GM18507 (cell line): ENCODE measurements at regions not wholly inside any gene's neighbourhood (a gene's known extent, or its start where the extent isn't known, plus 50 kb on each side); places are given as distances from the start of the nearest gene placed in this dataset.

ENCODE experiments used
- DNase-seq: peaks from one replicate; pipeline ENCODE4 v3.0.0; 2011; ENCODE audit warnings: low read depth; ENCODE audit not compliant: insufficient read length; ENCODE audit errors: extremely low spot score
- FAIRE-seq: peaks from 2 replicates; lab custom pipeline; 2011; peaks lifted over from hg19 to GRCh38; lab: Jason Lieb, UNC

DNA sequence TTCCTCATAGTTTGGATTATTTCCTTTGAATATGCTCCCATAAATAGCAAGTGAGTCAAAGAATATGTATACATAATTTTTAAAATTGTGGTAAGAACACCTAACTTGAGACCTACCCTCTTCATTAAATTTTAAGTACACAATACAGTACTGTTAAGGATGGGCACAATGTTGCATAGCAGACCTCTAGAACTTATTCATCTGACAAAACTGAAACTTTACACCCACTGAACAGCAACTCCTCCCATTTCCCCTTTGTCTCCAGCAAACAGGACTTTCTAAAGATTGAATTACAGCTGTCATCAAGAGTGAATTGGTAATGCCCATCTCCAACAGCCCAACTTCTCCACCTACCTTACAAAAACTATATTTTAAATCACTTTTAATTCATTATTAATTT, 388.9 kb downstream of the HTR1A start:
- DNase-seq (no peak), FAIRE-seq (no peak)

DNA sequence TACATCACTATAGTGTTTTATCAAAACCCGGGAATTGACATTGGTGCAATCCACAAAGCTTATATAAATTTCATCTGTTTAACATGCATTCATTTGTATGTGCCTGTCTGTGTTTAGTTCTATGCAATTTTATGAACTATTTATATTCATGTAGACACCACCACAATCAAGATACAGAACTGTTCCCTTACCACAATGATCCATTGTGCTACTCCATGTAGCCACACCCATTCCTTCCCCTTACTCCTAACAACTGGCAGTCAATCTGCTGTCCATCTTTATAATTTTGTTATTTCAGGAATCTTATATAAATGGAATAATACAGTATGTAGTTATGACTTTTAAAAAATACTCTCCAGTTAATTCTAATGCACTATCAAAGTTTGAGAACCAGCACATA, 389.5 kb downstream of the HTR1A start:
- DNase-seq (no peak), FAIRE-seq (no peak)

DNA sequence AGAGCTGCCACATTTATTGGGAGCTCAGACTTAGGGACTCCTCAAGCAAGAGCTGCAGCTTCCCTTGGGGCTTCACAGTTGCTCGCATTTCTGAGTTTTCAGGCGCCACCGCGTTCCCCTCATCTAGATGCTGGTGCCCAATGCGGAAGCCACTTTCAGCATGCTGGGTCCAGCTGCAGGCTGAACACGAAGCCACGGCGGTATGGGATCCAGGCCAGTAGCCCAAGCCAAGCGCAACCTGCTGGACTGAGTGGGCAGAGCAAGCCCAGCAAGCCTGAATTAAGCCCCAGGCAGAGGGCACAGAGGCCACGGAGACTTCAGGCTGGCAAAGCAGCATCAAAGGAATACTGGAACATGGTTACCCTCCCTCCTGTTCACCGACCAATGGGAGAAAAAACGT, 391.5 kb downstream of the HTR1A start:
- FAIRE-seq: no peak
- no peak for DNase-seq

GRCh38 chr5:63564789-63565188, 397.5 kb downstream of the HTR1A start:
- FAIRE-seq: no peak
- DNase-seq: no peak

- DNase-seq: no peak
- no peak for FAIRE-seq
Observed at GRCh38 chr5:63563008-63563917, 399.0 kb downstream of the HTR1A start.

- FAIRE-seq: no peak
- DNase-seq: no peak
Observed at GRCh38 chr5:63555874-63556273, 406.4 kb downstream of the HTR1A start.

GRCh38 chr5:63554191-63554590, 408.1 kb downstream of the HTR1A start:
- DNase-seq (no peak), FAIRE-seq (no peak)

DNA sequence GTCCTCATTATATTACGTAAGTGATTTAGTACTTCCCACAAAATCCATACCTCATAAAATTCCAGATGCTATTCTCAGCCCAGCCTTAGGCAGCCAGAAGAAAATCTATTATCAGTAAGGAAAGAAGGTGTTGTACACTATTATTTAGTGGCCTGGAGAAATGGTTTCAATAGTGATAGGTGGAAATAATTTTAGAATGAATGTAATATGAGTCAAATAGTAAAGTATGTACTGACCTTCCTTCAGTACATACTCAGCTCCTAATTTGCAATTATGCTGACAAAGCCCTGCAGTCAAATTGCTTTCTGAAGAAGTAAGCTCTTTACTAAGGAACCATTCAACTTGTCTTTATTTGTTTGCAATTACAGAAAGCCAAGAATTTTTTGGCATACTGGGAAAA, 409.2 kb downstream of the HTR1A start:
- DNase-seq: no peak
- FAIRE-seq: no peak

DNA sequence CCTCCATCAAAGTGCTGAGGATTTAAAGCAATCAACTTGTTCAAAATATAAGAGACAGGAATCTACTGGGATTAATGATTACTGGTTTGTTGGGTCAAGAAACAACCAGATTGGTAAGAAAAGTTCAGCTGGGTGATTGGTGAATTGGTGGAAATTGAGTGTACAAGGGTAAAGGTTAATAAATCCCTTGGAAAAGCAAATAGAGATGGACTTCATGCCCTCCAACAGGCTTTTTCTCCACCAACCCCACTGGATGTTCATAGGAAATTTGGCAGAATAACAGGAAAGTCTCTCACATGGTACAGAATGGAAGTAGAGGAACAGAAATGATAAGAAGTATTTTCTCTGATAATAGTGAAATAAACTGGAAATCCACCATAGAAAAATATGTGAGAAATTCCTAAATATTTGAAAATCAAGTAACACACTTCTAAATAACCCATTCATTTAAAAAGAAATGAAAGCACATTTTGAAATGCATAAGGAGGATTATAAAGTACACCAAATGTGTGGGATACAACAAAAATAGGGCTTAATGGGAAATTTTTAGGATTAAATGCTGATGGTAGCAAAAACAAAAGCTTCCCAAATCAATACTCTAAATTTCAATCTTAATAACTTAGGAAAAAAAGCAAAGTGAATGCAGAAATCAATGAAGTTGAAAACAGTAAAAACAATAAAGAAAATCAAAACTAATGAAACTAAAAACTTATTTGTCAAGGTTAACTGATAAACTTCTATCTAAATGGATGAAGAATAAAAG, 426.2 kb downstream of the HTR1A start:
- DNase-seq: no peak
- no peak for FAIRE-seq

GRCh38 chr5:63524281-63524680, 438.0 kb downstream of the HTR1A start:
- DNase-seq (no peak), FAIRE-seq (no peak)

DNA sequence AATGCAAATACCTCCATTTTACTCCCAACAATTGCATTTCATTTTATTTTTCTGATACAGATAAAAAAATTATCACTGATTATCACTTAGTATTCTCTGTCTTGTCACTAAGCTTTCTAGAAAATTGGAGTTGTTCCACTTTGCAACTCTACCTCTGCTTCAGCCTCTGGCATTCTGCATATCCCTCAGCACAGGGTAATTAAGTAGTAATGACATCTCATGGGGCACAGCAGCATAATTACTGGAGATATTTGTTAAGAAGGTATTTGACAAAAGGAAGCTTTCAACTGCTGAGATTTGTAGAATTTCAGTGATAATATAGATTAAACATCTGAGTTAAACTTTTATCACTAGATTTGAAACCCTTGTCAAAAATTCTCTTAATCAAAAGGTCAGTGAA, 446.2 kb downstream of the HTR1A start:
- FAIRE-seq (no peak), DNase-seq (no peak)

GRCh38 chr5:63500242-63500641, 462.0 kb downstream of the HTR1A start:
- FAIRE-seq: no peak
- no peak for DNase-seq

DNA sequence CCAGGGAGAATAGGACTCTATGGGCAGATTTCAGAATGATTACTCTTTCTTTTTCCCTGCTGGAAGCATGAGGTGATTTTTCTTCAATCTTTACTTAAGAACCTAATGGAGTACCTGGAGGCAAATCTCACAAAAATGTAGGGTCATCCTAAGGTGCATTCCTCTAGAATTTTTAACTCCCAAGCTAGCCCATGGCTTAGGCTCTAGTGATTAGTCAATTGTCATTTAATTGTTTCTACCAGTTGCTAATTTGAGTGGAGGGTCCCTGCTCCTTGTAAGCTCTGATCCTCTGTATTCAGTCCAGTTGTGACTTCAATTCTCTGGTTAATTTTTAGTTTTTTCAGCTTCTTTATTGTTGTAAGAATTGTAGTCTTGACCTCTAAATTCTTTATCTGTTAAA, 467.0 kb downstream of the HTR1A start:
- DNase-seq: no peak
- no peak for FAIRE-seq

DNA sequence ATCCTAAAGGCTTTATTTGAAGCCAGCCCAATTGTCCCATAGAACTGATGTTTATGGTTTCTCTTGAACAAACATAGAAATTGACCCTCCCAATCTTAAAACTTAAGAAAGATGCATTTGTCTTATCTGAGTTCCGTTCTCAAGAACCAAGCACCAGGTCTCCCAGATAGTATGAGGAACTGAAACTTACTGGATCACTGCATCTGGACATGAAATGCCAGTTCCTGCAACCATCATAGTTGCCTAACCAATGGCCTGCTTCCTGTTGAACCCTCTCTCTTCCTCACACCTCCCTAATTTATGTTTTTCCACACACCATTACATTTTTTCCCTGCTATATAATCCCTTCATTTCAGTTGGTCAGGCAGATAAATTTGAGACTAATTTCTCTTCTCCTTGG, 478.9 kb downstream of the HTR1A start:
- FAIRE-seq (no peak), DNase-seq (no peak)

- DNase-seq (no peak), FAIRE-seq (no peak)
Observed at GRCh38 chr5:63473335-63473967, 488.8 kb downstream of the HTR1A start.

DNA sequence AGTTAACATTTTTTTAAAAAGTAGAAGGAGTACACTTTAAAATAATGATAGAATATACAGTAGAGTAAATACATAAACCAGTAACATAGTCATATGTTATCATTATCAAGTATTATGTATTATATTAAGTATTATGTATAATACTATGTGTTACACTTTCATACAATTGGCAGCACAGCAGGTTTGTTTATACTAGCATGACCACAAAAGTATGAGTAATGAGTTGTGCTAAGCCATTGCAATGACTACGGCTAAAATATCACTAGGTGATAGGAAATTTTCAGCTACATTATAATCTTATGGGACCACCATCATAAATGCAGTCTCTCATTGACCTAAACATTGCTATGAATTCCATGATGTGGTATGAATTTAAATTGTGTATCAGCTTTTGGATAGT, 506.0 kb downstream of the HTR1A start:
- DNase-seq: no peak
- no peak for FAIRE-seq

GRCh38 chr5:63451188-63451587, 511.1 kb downstream of the HTR1A start:
- no peak for DNase-seq
- FAIRE-seq: no peak

GRCh38 chr5:63439537-63439936, 522.7 kb downstream of the HTR1A start:
- DNase-seq: no peak
- no peak for FAIRE-seq

- no peak for DNase-seq
- FAIRE-seq: no peak
Observed at GRCh38 chr5:63409737-63410136, 552.5 kb downstream of the HTR1A start.

DNA sequence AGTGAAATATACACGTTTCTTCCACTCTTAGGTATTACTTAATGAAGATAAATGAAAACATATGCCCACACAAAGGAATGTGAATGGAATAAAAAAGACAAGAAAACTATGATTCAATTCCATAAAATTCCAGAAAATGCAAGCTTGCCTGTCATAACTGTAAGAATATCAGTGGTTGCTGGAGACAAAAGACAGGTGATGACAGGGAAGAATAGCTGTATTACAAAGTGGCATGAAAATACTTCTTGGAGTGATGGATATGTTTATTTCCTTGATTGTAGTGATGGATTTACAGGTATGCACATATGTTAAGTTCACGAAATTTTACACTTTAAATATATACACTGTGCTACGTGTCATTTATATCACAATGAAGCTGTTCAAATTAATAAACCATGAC, 553.3 kb downstream of the HTR1A start:
- no peak for DNase-seq
- no peak for FAIRE-seq
